Naive B cell (primary cell): ENCODE measurements at regions not wholly inside any gene's neighbourhood (a gene's known extent, or its start where the extent isn't known, plus 50 kb on each side); places are given as distances from the start of the nearest gene placed in this dataset.
"Not testable (repeated sequence)": the region's sequence is repeated elsewhere in the genome, so short reads cannot be mapped to it uniquely, and the experiment has no call there.

ENCODE experiments used
- ATAC-seq, 2 donors: fragments of 150-1000 bp; cut with Tn5 transposase; 2 replicates each; pipeline ENCODE4 v1.10.0; 2021; ENCODE audit warnings: low read depth in 2 of 2, mild to moderate bottlenecking in 2 of 2, moderate library complexity in 2 of 2
- DNase-seq: peaks from one replicate; pipeline ENCODE4 v3.0.0; 2022
- H3K27ac Mint-ChIP-seq, 6 donors: one replicate each; pipeline ENCODE4 v1.8.0; 2020 to 2022; ENCODE audit warnings: mild to moderate bottlenecking in 6 of 6, mixed read lengths in 6 of 6, moderate library complexity in 5 of 6, inconsistent platforms in 2 of 6
- H3K27me3 Mint-ChIP-seq, 3 donors: one replicate each; pipeline ENCODE4 v1.8.0; 2021 to 2022; ENCODE audit warnings: mixed read lengths in 3 of 3, mild to moderate bottlenecking in 1 of 3
- H3K36me3 Mint-ChIP-seq, 2 donors: one replicate each; pipeline ENCODE4 v1.8.0; 2020 to 2022; ENCODE audit warnings: mixed read lengths in 2 of 2, inconsistent platforms in 1 of 2, mild to moderate bottlenecking in 1 of 2
- H3K4me1 Mint-ChIP-seq, 3 donors: one replicate each; pipeline ENCODE4 v1.8.0; 2020 to 2022; ENCODE audit warnings: mixed read lengths in 3 of 3, inconsistent platforms in 1 of 3, mild to moderate bottlenecking in 1 of 3, moderate library complexity in 1 of 3
- H3K4me3 Mint-ChIP-seq, 8 donors: one replicate each; pipeline ENCODE4 v1.8.0; 2020 to 2022; ENCODE audit warnings: mild to moderate bottlenecking in 8 of 8, mixed read lengths in 8 of 8, moderate library complexity in 8 of 8, inconsistent platforms in 2 of 8
- H3K9me3 Mint-ChIP-seq, 7 donors: one replicate each; pipeline ENCODE4 v1.8.0; 2020 to 2022; ENCODE audit warnings: mixed read lengths in 7 of 7, mild to moderate bottlenecking in 5 of 7, inconsistent platforms in 2 of 7, moderate library complexity in 1 of 7

DNA sequence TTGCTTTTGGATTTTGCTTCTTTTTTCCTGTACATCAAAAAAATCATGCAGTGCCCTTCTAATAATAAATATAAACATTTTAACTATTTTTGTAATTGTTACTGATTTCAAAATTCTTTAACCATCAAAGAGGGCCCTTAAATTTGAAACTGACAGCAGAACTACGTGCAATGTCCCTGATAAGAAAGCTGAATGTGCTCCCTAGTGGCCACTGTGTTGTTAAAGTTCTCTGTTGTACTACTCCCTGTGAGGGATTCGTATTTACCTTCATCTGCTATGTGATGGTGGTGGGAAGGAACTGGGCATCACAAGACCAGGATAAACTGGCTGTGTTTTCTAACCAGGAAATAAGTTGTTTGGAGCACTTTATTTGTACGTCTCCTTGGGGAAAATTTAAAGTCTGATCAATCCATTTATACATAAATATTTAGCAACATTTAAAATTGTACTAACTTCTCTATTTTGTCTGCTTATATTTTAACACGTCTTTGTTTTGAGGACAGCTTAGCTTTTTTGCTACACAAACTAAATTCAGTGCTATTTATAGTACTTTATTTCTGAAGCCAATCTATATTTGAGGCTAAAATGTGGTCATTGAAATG is 322.4 kb downstream of the HGF start:
- Mint-ChIP-seq H3K36me3 (no peaks in the 10 kb centered on the region), H3K4me1 (no peaks in the 10 kb centered on the region), H3K4me3 (no peak overlapping the region), H3K9me3 (no peaks in the 10 kb centered on the region), H3K27ac (no peak overlapping the region), H3K27me3 (no peaks in the 10 kb centered on the region)
- no peak for DNase-seq
- no peak for ATAC-seq

- H3K27me3 Mint-ChIP-seq, result no peaks in the 10 kb centered on the region
- H3K4me3 Mint-ChIP-seq, result no peak overlapping the region
- DNase-seq (no peak), ATAC-seq (no peak)
- no peaks in the 10 kb centered on the region for H3K4me1 Mint-ChIP-seq
- no peak overlapping the region for H3K27ac Mint-ChIP-seq
- H3K9me3 Mint-ChIP-seq, result no peaks in the 10 kb centered on the region
- H3K36me3 Mint-ChIP-seq, result no peaks in the 10 kb centered on the region
Measured at GRCh38 chr7:81446212-81446611, 323.6 kb downstream of the HGF start.

DNA sequence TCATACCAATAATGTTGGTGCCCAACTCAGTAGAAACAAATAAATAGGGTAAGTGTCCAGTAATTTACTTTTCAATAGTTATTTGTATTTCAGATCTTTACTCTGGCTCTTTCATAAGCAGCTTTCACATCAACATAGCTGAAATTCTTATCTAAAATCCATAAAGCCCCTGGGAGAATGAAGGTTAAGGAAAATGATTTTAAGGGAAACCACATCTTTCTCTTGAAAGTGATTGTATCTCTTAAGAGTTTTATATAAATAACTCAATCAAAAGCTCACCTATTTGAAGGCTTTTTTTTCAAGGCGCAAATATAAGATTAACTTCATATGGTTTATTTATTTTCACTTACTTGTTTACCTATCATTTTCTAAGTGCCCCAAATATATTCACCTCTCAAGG is 324.4 kb downstream of the HGF start:
- Mint-ChIP-seq H3K9me3 (no peaks in the 10 kb centered on the region), H3K4me1 (no peaks in the 10 kb centered on the region), H3K36me3 (no peaks in the 10 kb centered on the region), H3K4me3 (no peak overlapping the region), H3K27ac (no peak overlapping the region), H3K27me3 (no peaks in the 10 kb centered on the region)
- no peak for ATAC-seq
- no peak for DNase-seq

DNA sequence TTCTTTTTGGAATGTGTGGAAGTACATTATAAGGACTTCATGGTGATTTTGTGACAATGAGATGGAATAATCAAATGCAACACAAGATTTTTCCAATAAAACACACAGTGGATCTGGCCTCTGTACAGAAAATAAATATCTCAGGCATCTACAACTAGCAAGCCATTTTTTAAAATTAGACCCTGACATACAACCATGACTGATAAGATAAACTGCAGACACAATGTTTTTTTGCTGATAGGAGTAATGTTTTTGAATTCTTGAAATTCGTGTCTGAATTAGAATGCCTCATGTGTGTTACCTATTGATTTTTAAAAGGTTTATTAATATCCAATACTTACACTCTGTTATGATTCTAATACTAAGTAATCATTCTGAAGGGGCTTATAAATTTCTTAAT is 328.1 kb downstream of the HGF start:
- Mint-ChIP-seq H3K36me3 (peaks cover 0 to 8% of the 10 kb centered on the region in 2 donors), H3K27ac (no peak overlapping the region), H3K27me3 (no peaks in the 10 kb centered on the region)

GRCh38 chr7:81439591-81439990 is 330.3 kb downstream of the HGF start:
- Mint-ChIP-seq H3K9me3 (peaks cover 0 to 7% (median 2%) of the 10 kb centered on the region in 7 donors), H3K4me1 (no peaks in the 10 kb centered on the region), H3K27me3 (no peaks in the 10 kb centered on the region), H3K36me3 (peaks cover 0 to 8% of the 10 kb centered on the region in 2 donors), H3K27ac (no peak overlapping the region), H3K4me3 (no peak overlapping the region)
- ATAC-seq, result no peak
- no peak for DNase-seq

More for the DNA sequence above, 328.1 kb downstream of the HGF start:
- Mint-ChIP-seq H3K9me3 (peaks cover 0 to 7% (median 2%) of the 10 kb centered on the region in 7 donors), H3K4me1 (no peaks in the 10 kb centered on the region), H3K4me3 (no peak overlapping the region)
- DNase-seq (no peak), ATAC-seq (no peak)

GRCh38 chr7:81437160-81437559 is 332.7 kb downstream of the HGF start:
- not testable (repeated sequence) for DNase-seq, H3K27ac Mint-ChIP-seq, ATAC-seq, H3K27me3 Mint-ChIP-seq, H3K36me3 Mint-ChIP-seq, H3K4me1 Mint-ChIP-seq, H3K4me3 Mint-ChIP-seq
- peaks cover 0 to 11% (median 2%) of the 10 kb centered on the region in 7 donors for H3K9me3 Mint-ChIP-seq

DNA sequence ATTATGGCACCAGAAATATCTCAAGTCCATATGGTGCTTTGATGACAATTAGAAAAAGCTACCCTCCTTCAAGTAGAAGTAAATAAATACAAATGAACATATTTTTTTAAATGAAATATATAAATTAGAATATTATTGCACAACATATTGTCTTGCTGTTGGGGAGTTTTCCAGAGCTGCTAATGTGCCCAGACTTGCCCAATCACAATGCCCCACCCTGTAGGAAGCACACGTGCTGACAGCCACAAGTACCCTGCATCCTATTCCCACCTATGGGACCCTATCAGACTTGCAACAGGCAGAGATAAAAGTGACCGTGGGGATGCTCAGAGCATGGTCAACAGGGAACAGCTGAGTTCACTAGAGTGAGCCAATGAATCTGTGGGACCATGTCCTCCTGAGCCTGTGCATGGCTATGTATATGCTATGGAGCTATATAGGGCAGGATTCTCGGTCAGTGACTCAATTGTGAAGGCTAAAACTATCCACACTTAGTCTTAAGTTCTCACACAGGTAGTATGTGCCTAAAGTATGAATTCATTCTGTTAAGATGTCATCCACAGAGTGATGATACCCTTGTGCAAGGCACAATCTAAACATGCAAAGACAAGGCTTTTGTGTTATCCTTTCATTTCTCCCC is 336.0 kb downstream of the HGF start:
- H3K36me3 Mint-ChIP-seq, result peaks cover 0 to 8% of the 10 kb centered on the region in 2 donors
- DNase-seq (no peak), ATAC-seq (no peak)
- H3K4me3 Mint-ChIP-seq, result no peak overlapping the region
- no peaks in the 10 kb centered on the region for H3K27me3 Mint-ChIP-seq
- peaks cover 0 to 11% (median 2%) of the 10 kb centered on the region in 7 donors for H3K9me3 Mint-ChIP-seq
- no peaks in the 10 kb centered on the region for H3K4me1 Mint-ChIP-seq
- H3K27ac Mint-ChIP-seq, result no peak overlapping the region

- ATAC-seq, result no peak
- H3K9me3 Mint-ChIP-seq, result peaks cover 0 to 11% (median 2%) of the 10 kb centered on the region in 7 donors
- H3K4me3 Mint-ChIP-seq, result no peak overlapping the region
- no peaks in the 10 kb centered on the region for H3K4me1 Mint-ChIP-seq
- peaks cover 0 to 8% of the 10 kb centered on the region in 2 donors for H3K36me3 Mint-ChIP-seq
- DNase-seq, result no peak
- H3K27me3 Mint-ChIP-seq, result no peaks in the 10 kb centered on the region
- H3K27ac Mint-ChIP-seq, result no peak overlapping the region
Measured at GRCh38 chr7:81433206-81433605, 336.6 kb downstream of the HGF start.

DNA sequence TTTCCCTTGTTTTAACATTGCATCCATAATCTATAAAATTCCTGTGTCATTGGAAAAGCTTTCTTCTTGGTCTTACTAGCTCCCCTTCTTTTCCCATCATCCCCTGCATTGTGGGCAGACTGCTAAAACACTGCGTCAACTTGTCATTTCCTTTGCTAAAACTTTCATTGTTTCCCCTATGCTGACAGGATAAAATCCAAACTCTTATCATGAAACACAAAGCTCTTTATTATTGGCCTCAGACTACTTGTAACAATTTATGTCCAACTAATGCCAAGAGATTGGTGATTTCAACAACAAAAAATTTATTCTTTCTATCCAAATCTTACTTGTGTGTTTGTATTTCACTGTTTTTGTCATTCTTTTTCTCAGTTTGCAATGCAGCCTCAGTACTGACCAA is 339.1 kb downstream of the HGF start:
- Mint-ChIP-seq H3K27me3 (no peaks in the 10 kb centered on the region), H3K4me1 (no peaks in the 10 kb centered on the region), H3K9me3 (peaks cover 0 to 4% (median 0%) of the 10 kb centered on the region in 7 donors), H3K4me3 (no peak overlapping the region), H3K36me3 (no peaks in the 10 kb centered on the region), H3K27ac (no peak overlapping the region)
- no peak for DNase-seq
- no peak for ATAC-seq

DNA sequence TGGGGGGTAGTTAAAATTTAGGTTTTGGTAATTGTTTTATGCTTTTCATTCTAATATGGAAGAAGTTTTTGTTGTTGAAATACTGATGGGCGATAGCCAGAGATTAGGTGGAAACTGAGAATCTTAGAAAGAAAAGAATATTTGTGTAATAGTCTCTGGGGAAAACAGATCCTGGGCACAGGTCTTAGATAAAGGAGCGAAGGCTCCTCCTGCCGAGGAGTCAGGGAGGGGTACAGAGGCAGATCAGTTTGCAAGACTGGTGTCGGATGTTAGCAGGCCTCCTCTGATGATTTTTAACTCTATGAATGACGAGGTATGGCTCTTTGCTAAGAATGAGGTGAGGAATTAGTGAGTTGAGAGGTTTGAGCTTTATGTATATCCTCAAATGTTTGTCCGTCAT is 339.7 kb downstream of the HGF start:
- H3K27ac Mint-ChIP-seq, result no peak overlapping the region
- H3K4me3 Mint-ChIP-seq, result no peak overlapping the region
- H3K36me3 Mint-ChIP-seq, result no peaks in the 10 kb centered on the region
- no peak for ATAC-seq
- H3K4me1 Mint-ChIP-seq, result no peaks in the 10 kb centered on the region
- peaks cover 0 to 4% (median 0%) of the 10 kb centered on the region in 7 donors for H3K9me3 Mint-ChIP-seq
- DNase-seq, result no peak
- H3K27me3 Mint-ChIP-seq, result no peaks in the 10 kb centered on the region

DNA sequence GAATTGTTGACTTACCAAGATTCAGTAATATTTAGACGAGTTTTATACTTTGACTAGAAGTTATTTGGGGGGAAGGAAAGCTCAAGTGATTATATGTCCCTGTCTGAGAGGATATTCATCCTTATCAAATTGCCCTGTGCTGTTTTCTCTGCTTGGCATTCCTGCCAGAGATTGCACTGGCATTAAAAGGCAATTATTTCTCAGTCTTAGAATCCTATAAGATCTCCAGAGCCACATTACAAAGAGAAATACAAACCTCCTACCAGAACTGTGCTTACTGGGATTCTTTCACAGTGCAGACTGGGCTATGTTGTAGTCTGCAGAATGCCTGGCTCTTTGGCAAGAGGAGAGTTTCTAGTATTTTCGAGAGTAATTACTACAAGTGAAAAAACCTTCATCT is 342.4 kb downstream of the HGF start:
- Mint-ChIP-seq H3K4me1 (no peaks in the 10 kb centered on the region), H3K36me3 (no peaks in the 10 kb centered on the region), H3K9me3 (peaks cover 0 to 1% (median 0%) of the 10 kb centered on the region in 7 donors), H3K27me3 (no peaks in the 10 kb centered on the region), H3K4me3 (no peak overlapping the region), H3K27ac (no peak overlapping the region)
- ATAC-seq (no peak), DNase-seq (no peak)

- Mint-ChIP-seq H3K4me1 (no peaks in the 10 kb centered on the region), H3K4me3 (no peak overlapping the region), H3K36me3 (no peaks in the 10 kb centered on the region), H3K27me3 (peaks cover 0 to 3% (median 0%) of the 10 kb centered on the region in 3 donors), H3K27ac (no peak overlapping the region), H3K9me3 (peaks cover 0 to 4% (median 0%) of the 10 kb centered on the region in 7 donors)
- no peak for ATAC-seq
- no peak for DNase-seq
Measured at GRCh38 chr7:81420526-81421226, 349.2 kb downstream of the HGF start.

GRCh38 chr7:81419731-81420130 is 350.1 kb downstream of the HGF start:
- no peaks in the 10 kb centered on the region for H3K4me1 Mint-ChIP-seq
- ATAC-seq, result no peak

GRCh38 chr7:81416659-81417058 is 353.2 kb downstream of the HGF start:
- H3K9me3 Mint-ChIP-seq, result peaks cover 0 to 7% (median 0%) of the 10 kb centered on the region in 7 donors
- DNase-seq (no peak), ATAC-seq (no peak)
- peaks cover 0 to 3% (median 0%) of the 10 kb centered on the region in 3 donors for H3K27me3 Mint-ChIP-seq
- H3K36me3 Mint-ChIP-seq, result no peaks in the 10 kb centered on the region
- no peak overlapping the region for H3K27ac Mint-ChIP-seq
- no peak overlapping the region for H3K4me3 Mint-ChIP-seq
- no peaks in the 10 kb centered on the region for H3K4me1 Mint-ChIP-seq

More at GRCh38 chr7:81419731-81420130, 350.1 kb downstream of the HGF start:
- Mint-ChIP-seq H3K9me3 (peaks cover 0 to 4% (median 0%) of the 10 kb centered on the region in 7 donors), H3K27ac (no peak overlapping the region), H3K4me3 (no peak overlapping the region), H3K36me3 (no peaks in the 10 kb centered on the region), H3K27me3 (peaks cover 0 to 3% (median 0%) of the 10 kb centered on the region in 3 donors)
- DNase-seq, result no peak
